ENCODE measurements at regions not wholly inside any gene's neighbourhood (a gene's known extent, or its start where the extent isn't known, plus 50 kb on each side); places are given as distances from the start of the nearest gene placed in this dataset.

DNA sequence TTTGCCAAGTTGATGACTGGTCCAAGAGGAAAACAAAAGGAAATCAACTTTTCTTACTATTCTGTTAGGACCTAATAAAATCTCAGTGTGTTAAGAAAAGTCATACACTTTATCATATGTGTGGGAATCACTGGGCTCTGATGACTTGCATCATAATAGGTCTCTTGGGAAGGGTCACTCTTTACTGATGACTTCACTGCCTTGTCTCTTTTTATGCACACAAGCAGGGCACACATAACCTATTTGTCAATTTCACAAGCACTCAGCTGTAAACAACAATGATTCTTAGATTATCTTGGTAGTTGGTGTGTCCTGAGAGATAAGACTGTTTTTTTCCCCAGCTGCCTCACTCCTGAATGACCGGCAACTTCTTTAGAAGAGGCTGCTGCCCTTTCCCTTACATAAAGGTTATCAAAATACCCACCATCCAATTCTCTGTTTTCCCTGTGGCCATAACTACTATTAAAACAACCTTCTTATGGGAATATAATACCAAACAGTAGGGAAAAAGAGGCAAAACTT lies 50.9 kb upstream of the INSM2 start:
- TF ChIP-seq, protein P1, sequence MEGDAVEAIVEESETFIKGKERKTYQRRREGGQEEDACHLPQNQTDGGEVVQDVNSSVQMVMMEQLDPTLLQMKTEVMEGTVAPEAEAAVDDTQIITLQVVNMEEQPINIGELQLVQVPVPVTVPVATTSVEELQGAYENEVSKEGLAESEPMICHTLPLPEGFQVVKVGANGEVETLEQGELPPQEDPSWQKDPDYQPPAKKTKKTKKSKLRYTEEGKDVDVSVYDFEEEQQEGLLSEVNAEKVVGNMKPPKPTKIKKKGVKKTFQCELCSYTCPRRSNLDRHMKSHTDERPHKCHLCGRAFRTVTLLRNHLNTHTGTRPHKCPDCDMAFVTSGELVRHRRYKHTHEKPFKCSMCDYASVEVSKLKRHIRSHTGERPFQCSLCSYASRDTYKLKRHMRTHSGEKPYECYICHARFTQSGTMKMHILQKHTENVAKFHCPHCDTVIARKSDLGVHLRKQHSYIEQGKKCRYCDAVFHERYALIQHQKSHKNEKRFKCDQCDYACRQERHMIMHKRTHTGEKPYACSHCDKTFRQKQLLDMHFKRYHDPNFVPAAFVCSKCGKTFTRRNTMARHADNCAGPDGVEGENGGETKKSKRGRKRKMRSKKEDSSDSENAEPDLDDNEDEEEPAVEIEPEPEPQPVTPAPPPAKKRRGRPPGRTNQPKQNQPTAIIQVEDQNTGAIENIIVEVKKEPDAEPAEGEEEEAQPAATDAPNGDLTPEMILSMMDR (IDR thresholded peaks at IDR 0.05) = no peak
- TF ChIP-seq EP300 (IDR thresholded peaks at IDR 0.05; ENCODE audit: low read depth) = no peak
